GM23248 (cell line): ENCODE measurements at regions not wholly inside any gene's neighbourhood (a gene's known extent, or its start where the extent isn't known, plus 50 kb on each side); places are given as distances from the start of the nearest gene placed in this dataset.

ENCODE experiments used
- EZH2 ChIP-seq: fragments of 200-600 bp; sonication (generic); IDR thresholded peaks from 2 replicates; pipeline ENCODE4 v1.6.1; 2018; ENCODE audit warnings: antibody characterized with exemption, mild to moderate bottlenecking; ENCODE audit not compliant: insufficient read depth, poor library complexity, severe bottlenecking
- EZH2phosphoT487 ChIP-seq: fragments of 200-600 bp; sonication (generic); IDR thresholded peaks from 2 replicates; pipeline ENCODE4 v1.6.1; 2018; ENCODE audit warnings: antibody characterized with exemption, moderate library complexity, mild to moderate bottlenecking, low read depth; ENCODE audit not compliant: insufficient read depth

DNA sequence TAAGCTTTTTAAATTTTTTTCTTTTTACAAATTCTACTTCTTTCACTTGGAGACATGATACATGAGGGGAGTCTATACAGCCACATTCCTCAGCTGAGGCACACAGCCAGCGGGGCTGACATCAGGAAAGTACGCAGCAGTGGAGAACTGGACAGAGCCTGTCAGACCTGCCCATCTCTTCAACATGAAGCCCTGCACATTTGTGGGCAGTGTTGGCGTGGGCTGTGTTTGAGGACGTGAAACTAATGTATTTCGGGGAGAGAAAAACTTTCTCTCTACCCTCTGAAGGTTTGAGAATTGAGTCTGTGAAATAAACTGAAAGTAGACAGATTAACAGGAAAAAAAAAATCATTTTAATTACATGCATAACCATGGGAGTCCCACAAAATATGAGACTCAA, 84.8 kb upstream of the HTATIP2 start:
- no peak for TF ChIP-seq EZH2phosphoT487
- TF ChIP-seq EZH2: no peak
